Gastroesophageal sphincter (tissue), 3 donors: ENCODE measurements at regions not wholly inside any gene's neighbourhood (a gene's known extent, or its start where the extent isn't known, plus 50 kb on each side); places are given as distances from the start of the nearest gene placed in this dataset.

Experiments used
- CTCF ChIP-seq, 4 experiments: fragments of 200-600 bp in 2 of 4; fragments of 450-650 bp in 2 of 4; sonication (generic) in 1 of 4; IDR thresholded peaks; one replicate each; pipeline ENCODE4 v1.5.1; 2017 to 2019; ENCODE audit warnings: antibody characterized with exemption in 4 of 4, mild to moderate bottlenecking in 2 of 4, moderate library complexity in 2 of 4
- POLR2A ChIP-seq, 2 donors: fragments of 450-650 bp; IDR thresholded peaks; one replicate each; pipeline ENCODE4 v1.6.1; 2017; ENCODE audit warnings: antibody characterized with exemption in 2 of 2, mild to moderate bottlenecking in 2 of 2, moderate library complexity in 1 of 2
- POLR2AphosphoS5 ChIP-seq: sonication (generic); formaldehyde crosslinking; IDR thresholded peaks from one replicate; pipeline ENCODE4 v1.6.1; 2017; ENCODE audit warnings: antibody characterized with exemption

- TF ChIP-seq CTCF (IDR thresholded peaks at IDR 0.05) (no peak), POLR2A (IDR thresholded peaks at IDR 0.05) (no peak), POLR2AphosphoS5 (no peak)
Measured at GRCh38 chr9:19976226-19976625, 187.4 kb upstream of the SLC24A2 start.
